ENCODE measurements at regions not wholly inside any gene's neighbourhood (a gene's known extent, or its start where the extent isn't known, plus 50 kb on each side); places are given as distances from the start of the nearest gene placed in this dataset.

DNA sequence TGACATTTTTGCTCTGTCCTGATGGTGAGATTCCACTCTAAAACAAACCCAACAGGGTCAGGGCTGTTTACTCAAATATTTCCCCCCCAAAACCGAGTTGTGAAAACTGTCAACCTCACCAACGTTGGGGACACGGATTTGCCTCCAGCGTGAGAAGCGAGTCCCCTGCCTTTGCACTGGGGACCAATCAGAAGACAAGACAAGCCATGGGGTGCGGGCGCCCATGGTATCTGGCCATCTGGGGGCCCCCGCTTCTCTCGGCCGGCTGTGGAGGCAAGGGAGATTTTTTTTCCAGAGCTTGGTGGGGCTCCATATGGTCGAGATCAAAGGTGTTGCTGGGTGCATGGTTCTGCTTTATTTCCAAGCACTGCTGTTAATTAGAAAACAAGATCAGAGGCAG, 272.1 kb downstream of the BCL11B start:
- H3K4me3 ChIP-seq (ENCODE audit: control insufficient read depth, low read depth, low read length): no peak overlapping the region
- DNase-seq (ENCODE audit: low read depth): no peak
- TF ChIP-seq, protein P1, sequence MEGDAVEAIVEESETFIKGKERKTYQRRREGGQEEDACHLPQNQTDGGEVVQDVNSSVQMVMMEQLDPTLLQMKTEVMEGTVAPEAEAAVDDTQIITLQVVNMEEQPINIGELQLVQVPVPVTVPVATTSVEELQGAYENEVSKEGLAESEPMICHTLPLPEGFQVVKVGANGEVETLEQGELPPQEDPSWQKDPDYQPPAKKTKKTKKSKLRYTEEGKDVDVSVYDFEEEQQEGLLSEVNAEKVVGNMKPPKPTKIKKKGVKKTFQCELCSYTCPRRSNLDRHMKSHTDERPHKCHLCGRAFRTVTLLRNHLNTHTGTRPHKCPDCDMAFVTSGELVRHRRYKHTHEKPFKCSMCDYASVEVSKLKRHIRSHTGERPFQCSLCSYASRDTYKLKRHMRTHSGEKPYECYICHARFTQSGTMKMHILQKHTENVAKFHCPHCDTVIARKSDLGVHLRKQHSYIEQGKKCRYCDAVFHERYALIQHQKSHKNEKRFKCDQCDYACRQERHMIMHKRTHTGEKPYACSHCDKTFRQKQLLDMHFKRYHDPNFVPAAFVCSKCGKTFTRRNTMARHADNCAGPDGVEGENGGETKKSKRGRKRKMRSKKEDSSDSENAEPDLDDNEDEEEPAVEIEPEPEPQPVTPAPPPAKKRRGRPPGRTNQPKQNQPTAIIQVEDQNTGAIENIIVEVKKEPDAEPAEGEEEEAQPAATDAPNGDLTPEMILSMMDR (conservative IDR thresholded peaks at IDR 0.05; ENCODE audit: control insufficient read depth, insufficient read depth, low read depth, low read length): no peak

DNA sequence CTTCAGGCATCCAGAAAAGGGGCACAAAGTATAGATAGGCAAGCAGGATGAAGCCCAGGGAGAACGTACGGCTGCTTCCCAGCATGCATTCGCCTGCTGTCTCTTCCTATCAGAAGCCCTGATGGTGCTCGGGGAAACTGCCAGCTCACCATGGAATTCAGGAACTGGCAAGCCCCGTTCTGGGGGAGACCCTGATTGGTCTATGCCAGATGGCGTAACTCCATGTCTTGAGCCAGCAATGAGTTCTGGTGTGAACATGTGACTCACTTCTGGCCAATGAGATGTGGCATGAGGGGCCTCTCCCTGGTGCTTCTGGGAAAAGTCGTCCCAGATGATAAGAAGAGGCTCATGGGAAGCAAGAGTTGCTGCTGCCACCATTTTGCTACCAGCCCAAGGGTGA, 270.8 kb downstream of the BCL11B start:
- TF ChIP-seq, protein P1 (conservative IDR thresholded peaks at IDR 0.05; ENCODE audit: control insufficient read depth, insufficient read depth, low read depth, low read length): no peak
- no peak overlapping the region for H3K4me3 ChIP-seq (ENCODE audit: control insufficient read depth, low read depth, low read length)
- no peak for DNase-seq (ENCODE audit: low read depth)

DNA sequence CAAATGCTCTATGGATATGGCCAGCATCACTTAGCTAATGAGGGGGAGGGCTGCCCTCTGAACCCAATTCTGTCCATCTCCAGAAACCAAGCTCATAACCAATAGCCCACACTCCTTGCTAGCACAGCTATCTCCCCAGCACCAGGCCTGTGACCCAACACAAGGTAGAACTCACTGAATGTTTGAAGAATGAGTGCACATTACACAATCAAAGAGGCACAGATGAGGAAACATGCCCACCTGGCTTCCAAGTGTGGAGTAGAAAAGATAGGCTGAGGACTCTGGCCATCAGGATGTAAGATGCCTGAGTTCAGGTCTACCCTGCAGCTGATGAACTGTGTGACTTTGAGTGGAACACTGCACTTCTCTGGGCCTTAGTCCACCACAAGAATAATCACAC, 268.4 kb downstream of the BCL11B start:
- TF ChIP-seq, protein P1 (conservative IDR thresholded peaks at IDR 0.05; ENCODE audit: control insufficient read depth, insufficient read depth, low read depth, low read length): no peak
- DNase-seq (ENCODE audit: low read depth): no peak
- no peak overlapping the region for H3K4me3 ChIP-seq (ENCODE audit: control insufficient read depth, low read depth, low read length)

DNA sequence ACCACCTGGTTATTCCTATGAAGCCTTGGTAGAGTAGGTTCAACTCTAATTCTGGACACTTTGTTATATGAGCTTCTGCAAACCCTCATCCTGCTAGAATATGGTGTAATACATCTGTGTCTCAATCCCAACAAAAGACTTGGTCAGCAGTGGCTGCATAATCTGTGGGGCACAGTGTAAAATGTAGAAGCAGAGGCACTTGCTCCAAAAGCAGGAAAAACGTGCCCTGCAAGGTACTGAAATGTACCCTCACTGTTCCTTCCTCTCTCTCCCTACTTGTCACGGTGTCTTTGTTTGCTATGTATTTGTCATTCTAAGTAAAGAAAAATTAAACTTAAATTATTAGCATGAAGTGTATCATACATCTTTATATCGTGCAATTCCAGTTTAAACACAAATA, 267.9 kb downstream of the BCL11B start:
- DNase-seq (ENCODE audit: low read depth): no peak
- no peak overlapping the region for H3K4me3 ChIP-seq (ENCODE audit: control insufficient read depth, low read depth, low read length)
- TF ChIP-seq, protein P1 (conservative IDR thresholded peaks at IDR 0.05; ENCODE audit: control insufficient read depth, insufficient read depth, low read depth, low read length): no peak

DNA sequence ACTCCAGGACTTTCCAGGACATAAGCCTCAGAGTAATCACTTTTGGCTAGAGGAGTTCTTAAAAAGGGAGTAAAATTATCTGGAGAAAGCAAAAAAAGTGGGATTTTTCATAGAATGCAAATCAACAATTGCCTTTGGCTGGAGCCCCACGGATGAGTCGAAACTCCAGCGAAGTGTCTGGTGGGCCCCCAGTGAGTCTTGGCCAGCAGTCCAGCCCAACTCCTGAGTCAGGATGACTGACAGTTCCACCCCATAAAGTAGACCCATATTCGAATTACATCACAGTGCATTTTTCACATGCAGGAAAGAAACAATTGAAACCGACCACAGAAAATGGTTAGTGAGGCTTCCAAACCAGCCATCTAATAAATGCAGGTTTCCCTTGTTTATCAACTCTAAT, 265.7 kb downstream of the BCL11B start:
- TF ChIP-seq, protein P1 (conservative IDR thresholded peaks at IDR 0.05; ENCODE audit: control insufficient read depth, insufficient read depth, low read depth, low read length): no peak
- DNase-seq (ENCODE audit: low read depth): no peak

DNA sequence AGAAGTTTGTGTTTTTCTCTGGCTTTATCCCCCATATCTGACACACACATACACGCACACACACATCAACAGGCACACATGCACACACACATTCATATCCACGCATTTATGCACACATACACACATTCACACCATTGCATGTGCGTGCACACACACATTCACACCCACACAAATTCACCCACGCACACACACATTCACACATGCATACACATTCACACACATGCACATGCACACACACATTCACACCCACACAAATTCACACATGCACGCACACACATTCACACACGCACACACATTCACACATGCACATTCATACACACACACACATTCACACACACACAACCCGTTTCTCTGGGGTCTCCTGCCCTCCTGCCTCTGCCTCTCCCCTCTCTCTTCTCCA, 264.2 kb downstream of the BCL11B start:
- TF ChIP-seq, protein P1 (conservative IDR thresholded peaks at IDR 0.05; ENCODE audit: control insufficient read depth, insufficient read depth, low read depth, low read length): no peak
- no peak overlapping the region for H3K4me3 ChIP-seq (ENCODE audit: control insufficient read depth, low read depth, low read length)
- no peak for DNase-seq (ENCODE audit: low read depth)

More for the DNA sequence above, 265.7 kb downstream of the BCL11B start:
- H3K4me3 ChIP-seq (ENCODE audit: control insufficient read depth, low read depth, low read length): no peak overlapping the region

DNA sequence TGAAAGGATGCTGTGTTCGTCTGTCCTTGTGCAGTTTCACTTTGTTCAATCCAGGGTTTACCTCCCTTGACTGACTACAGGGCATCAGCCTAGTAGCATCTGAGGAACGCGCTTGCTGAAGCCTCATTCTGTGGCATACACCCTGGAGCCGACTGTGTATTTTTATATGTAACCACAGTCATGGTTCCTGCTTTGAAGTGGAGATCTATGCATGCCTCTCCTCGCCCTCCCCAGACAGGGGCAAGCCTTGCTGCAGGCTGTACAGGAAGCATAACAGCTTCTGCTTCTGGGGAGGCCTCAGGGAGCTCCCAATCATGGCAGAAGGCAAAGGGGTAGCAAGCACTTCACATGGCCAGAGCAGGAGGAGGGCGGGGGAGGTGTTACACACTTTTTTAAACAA, 262.1 kb downstream of the BCL11B start:
- TF ChIP-seq, protein P1 (conservative IDR thresholded peaks at IDR 0.05; ENCODE audit: control insufficient read depth, insufficient read depth, low read depth, low read length): no peak
- H3K4me3 ChIP-seq (ENCODE audit: control insufficient read depth, low read depth, low read length): no peak overlapping the region
- no peak for DNase-seq (ENCODE audit: low read depth)

All from fibroblast of mammary gland (primary cell).